ENCODE measurements at regions not wholly inside any gene's neighbourhood (a gene's known extent, or its start where the extent isn't known, plus 50 kb on each side); places are given as distances from the start of the nearest gene placed in this dataset.

GRCh38 chr19:32053861-32054260, 291.5 kb upstream of the ZNF507 start:
- no peak for ATAC-seq

GRCh38 chr19:32058131-32058530, 287.3 kb upstream of the ZNF507 start:
- TF ChIP-seq BACH2 (CRISPR knock-in tag; IDR thresholded peaks at IDR 0.05; ENCODE audit: borderline replicate concordance) (no peak), CREB5 (CRISPR knock-in tag; IDR thresholded peaks at IDR 0.05; ENCODE audit: low read depth) (no peak), GLIS3 (CRISPR knock-in tag; IDR thresholded peaks at IDR 0.05) (no peak), ZNF70 (CRISPR knock-in tag; IDR thresholded peaks at IDR 0.05) (no peak), ZFP30 (CRISPR knock-in tag; IDR thresholded peaks at IDR 0.05) (no peak), PATZ1 (CRISPR knock-in tag; IDR thresholded peaks at IDR 0.05; ENCODE audit: borderline replicate concordance) (no peak)
- no peak for ATAC-seq

More at GRCh38 chr19:32053861-32054260, 291.5 kb upstream of the ZNF507 start:
- TF ChIP-seq CSRNP3 (CRISPR knock-in tag; IDR thresholded peaks at IDR 0.05): no peak
- no peak for TF ChIP-seq ISL1 (CRISPR knock-in tag; IDR thresholded peaks at IDR 0.05)
- no peak for TF ChIP-seq ZFP30 (CRISPR knock-in tag; IDR thresholded peaks at IDR 0.05)
- TF ChIP-seq GLIS3 (CRISPR knock-in tag; IDR thresholded peaks at IDR 0.05): no peak
- no peak for TF ChIP-seq TSHZ2 (CRISPR knock-in tag; IDR thresholded peaks at IDR 0.05)
- TF ChIP-seq ESRRG (CRISPR knock-in tag; IDR thresholded peaks at IDR 0.05): no peak
- no peak for TF ChIP-seq PATZ1 (CRISPR knock-in tag; IDR thresholded peaks at IDR 0.05; ENCODE audit: borderline replicate concordance)
- no peak for TF ChIP-seq ZNF70 (CRISPR knock-in tag; IDR thresholded peaks at IDR 0.05)
- TF ChIP-seq CSDC2 (CRISPR knock-in tag; IDR thresholded peaks at IDR 0.05): no peak
- no peak for TF ChIP-seq TOX (CRISPR knock-in tag; IDR thresholded peaks at IDR 0.05; ENCODE audit: borderline replicate concordance)
- no peak for TF ChIP-seq ARNTL (CRISPR knock-in tag; IDR thresholded peaks at IDR 0.05; ENCODE audit: borderline replicate concordance, low read depth)

GRCh38 chr19:32061315-32061714, 284.1 kb upstream of the ZNF507 start:
- TF ChIP-seq ZNF565 (CRISPR knock-in tag; conservative IDR thresholded peaks at IDR 0.05; ENCODE audit: low read depth): no peak
- no peak for TF ChIP-seq PATZ1 (CRISPR knock-in tag; IDR thresholded peaks at IDR 0.05; ENCODE audit: borderline replicate concordance)
- TF ChIP-seq ARNTL (CRISPR knock-in tag; IDR thresholded peaks at IDR 0.05; ENCODE audit: borderline replicate concordance, low read depth): no peak
- TF ChIP-seq OSR1 (CRISPR knock-in tag; IDR thresholded peaks at IDR 0.05): no peak
- no peak for TF ChIP-seq CREB5 (CRISPR knock-in tag; IDR thresholded peaks at IDR 0.05; ENCODE audit: low read depth)
- TF ChIP-seq BACH2 (CRISPR knock-in tag; IDR thresholded peaks at IDR 0.05; ENCODE audit: borderline replicate concordance): no peak
- no peak for TF ChIP-seq SNAI2 (CRISPR knock-in tag; IDR thresholded peaks at IDR 0.05)
- TF ChIP-seq TOX (CRISPR knock-in tag; IDR thresholded peaks at IDR 0.05; ENCODE audit: borderline replicate concordance): no peak
- no peak for TF ChIP-seq ZFP30 (CRISPR knock-in tag; IDR thresholded peaks at IDR 0.05)
- TF ChIP-seq ZFP3 (CRISPR knock-in tag; IDR thresholded peaks at IDR 0.05): no peak
- no peak for TF ChIP-seq TCF4 (CRISPR knock-in tag; IDR thresholded peaks at IDR 0.05; ENCODE audit: borderline replicate concordance)
- TF ChIP-seq CSDC2 (CRISPR knock-in tag; IDR thresholded peaks at IDR 0.05): no peak
- TF ChIP-seq ISL1 (CRISPR knock-in tag; IDR thresholded peaks at IDR 0.05): no peak
- TF ChIP-seq ESRRG (CRISPR knock-in tag; IDR thresholded peaks at IDR 0.05): no peak
- no peak for ATAC-seq
